ENCODE measurements at regions not wholly inside any gene's neighbourhood (a gene's known extent, or its start where the extent isn't known, plus 50 kb on each side); places are given as distances from the start of the nearest gene placed in this dataset.

DNA sequence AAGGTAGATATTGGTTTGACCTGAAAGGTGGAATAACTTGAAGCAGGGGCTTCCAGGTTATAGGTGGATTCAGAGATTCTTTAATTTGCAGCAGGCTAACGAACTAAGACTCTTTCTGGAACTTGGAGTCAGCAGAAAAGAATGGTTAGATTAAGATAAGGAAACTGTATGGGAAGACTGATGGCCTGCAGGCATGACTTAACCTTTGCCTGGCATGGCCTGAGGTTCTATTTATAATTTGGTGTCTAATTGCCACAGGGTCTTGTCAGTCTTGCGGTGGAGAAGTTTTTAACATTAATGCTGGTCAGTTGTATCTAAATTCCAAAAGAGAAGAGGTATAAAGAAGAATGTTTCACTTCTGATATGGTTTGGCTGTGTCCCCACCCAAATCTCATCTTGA is 110.3 kb upstream of the VCX3A start:
- H3K27ac ChIP-seq (ENCODE audit: control insufficient read depth, insufficient read depth, low read length): no peak overlapping the region

DNA sequence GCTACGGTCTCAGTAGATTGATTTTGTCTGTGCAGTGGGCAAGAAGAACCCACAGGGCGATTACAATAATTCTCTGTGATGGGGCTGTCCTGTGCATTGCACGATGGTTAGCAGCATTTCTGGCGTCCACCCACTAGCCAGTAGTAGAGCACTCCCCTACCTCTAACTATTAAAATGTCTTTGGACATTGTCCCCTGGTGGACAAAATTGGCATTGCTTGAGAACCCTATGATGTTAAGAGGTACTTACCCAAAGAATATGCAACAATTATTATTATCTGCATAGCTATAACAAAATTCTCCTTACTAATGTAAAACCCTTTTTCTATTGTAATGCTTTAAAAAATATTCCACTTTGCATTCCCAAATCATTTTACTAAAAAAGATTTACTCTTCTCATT is 109.5 kb upstream of the VCX3A start:
- H3K4me2 ChIP-seq (ENCODE audit: control insufficient read depth, extremely low read depth, insufficient read depth, low read depth, low read length): no peak overlapping the region
- H3K9me3 ChIP-seq (ENCODE audit: control insufficient read depth, low read depth, low read length): no peaks in the 10 kb centered on the region
- no peaks in the 10 kb centered on the region for H3K9me1 ChIP-seq (ENCODE audit: control insufficient read depth, extremely low read depth, insufficient read depth, low read length)
- TF ChIP-seq, protein P1, sequence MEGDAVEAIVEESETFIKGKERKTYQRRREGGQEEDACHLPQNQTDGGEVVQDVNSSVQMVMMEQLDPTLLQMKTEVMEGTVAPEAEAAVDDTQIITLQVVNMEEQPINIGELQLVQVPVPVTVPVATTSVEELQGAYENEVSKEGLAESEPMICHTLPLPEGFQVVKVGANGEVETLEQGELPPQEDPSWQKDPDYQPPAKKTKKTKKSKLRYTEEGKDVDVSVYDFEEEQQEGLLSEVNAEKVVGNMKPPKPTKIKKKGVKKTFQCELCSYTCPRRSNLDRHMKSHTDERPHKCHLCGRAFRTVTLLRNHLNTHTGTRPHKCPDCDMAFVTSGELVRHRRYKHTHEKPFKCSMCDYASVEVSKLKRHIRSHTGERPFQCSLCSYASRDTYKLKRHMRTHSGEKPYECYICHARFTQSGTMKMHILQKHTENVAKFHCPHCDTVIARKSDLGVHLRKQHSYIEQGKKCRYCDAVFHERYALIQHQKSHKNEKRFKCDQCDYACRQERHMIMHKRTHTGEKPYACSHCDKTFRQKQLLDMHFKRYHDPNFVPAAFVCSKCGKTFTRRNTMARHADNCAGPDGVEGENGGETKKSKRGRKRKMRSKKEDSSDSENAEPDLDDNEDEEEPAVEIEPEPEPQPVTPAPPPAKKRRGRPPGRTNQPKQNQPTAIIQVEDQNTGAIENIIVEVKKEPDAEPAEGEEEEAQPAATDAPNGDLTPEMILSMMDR (optimal IDR thresholded peaks at IDR 0.05 in 1 of 3, IDR thresholded peaks at IDR 0.05 in 1 of 3, conservative IDR thresholded peaks at IDR 0.05 in 1 of 3; ENCODE audit: extremely low read depth in 1 of 3, insufficient read depth in 2 of 3, low read length in 3 of 3): peak in 2 of 3 experiments; percentile 20 to 25
- no peak for TF ChIP-seq EZH2 (IDR thresholded peaks at IDR 0.05; ENCODE audit: low read length)
- no peak overlapping the region for H3K9ac ChIP-seq (ENCODE audit: control insufficient read depth, extremely low read depth, insufficient read depth, low read length)
- no peak overlapping the region for H3K4me3 ChIP-seq (ENCODE audit: control insufficient read depth in 2 of 3, extremely low read depth in 1 of 3, insufficient read depth in 2 of 3, low read depth in 1 of 3, low read length in 3 of 3)
- no peaks in the 10 kb centered on the region for H3K4me1 ChIP-seq (ENCODE audit: control insufficient read depth, extremely low read depth, insufficient read depth, low read length)
- no peak for FAIRE-seq
- DNase-seq (ENCODE audit: low read depth, low spot score): no peak
- no peaks in the 10 kb centered on the region for H3K36me3 ChIP-seq (ENCODE audit: control insufficient read depth in 2 of 2, extremely low read depth in 1 of 2, insufficient read depth in 2 of 2, low read length in 2 of 2)
- dilution Hi-C loops (cut with MboI; ENCODE audit: extremely low pct_ligation_motif_present, low sequenced_read_pairs): no loop called here
- no peaks in the 10 kb centered on the region for H3K79me2 ChIP-seq (ENCODE audit: control insufficient read depth, insufficient read depth, low read length)
- no peaks in the 10 kb centered on the region for H4K20me1 ChIP-seq (ENCODE audit: control insufficient read depth, extremely low read depth, insufficient read depth, low read length)
- H2AFZ ChIP-seq (ENCODE audit: control insufficient read depth, low read length): no peak overlapping the region
- H3K27me3 ChIP-seq (ENCODE audit: control insufficient read depth, extremely low read depth, insufficient read depth, low read length): no peaks in the 10 kb centered on the region
- no peak overlapping the region for H3K27ac ChIP-seq (ENCODE audit: control insufficient read depth, insufficient read depth, low read length)

More for the DNA sequence above, 110.3 kb upstream of the VCX3A start:
- Histone ChIP-seq H2AFZ (ENCODE audit: control insufficient read depth, low read length) (no peak overlapping the region), H3K4me3 (ENCODE audit: control insufficient read depth in 2 of 3, extremely low read depth in 1 of 3, insufficient read depth in 2 of 3, low read depth in 1 of 3, low read length in 3 of 3) (no peak overlapping the region), H3K9me3 (ENCODE audit: control insufficient read depth, low read depth, low read length) (no peaks in the 10 kb centered on the region), H4K20me1 (ENCODE audit: control insufficient read depth, extremely low read depth, insufficient read depth, low read length) (no peaks in the 10 kb centered on the region), H3K9me1 (ENCODE audit: control insufficient read depth, extremely low read depth, insufficient read depth, low read length) (no peaks in the 10 kb centered on the region), H3K4me2 (ENCODE audit: control insufficient read depth, extremely low read depth, insufficient read depth, low read depth, low read length) (no peak overlapping the region), H3K4me1 (ENCODE audit: control insufficient read depth, extremely low read depth, insufficient read depth, low read length) (no peaks in the 10 kb centered on the region), H3K79me2 (ENCODE audit: control insufficient read depth, insufficient read depth, low read length) (no peaks in the 10 kb centered on the region), H3K36me3 (ENCODE audit: control insufficient read depth in 2 of 2, extremely low read depth in 1 of 2, insufficient read depth in 2 of 2, low read length in 2 of 2) (no peaks in the 10 kb centered on the region), H3K9ac (ENCODE audit: control insufficient read depth, extremely low read depth, insufficient read depth, low read length) (no peak overlapping the region), H3K27me3 (ENCODE audit: control insufficient read depth, extremely low read depth, insufficient read depth, low read length) (no peaks in the 10 kb centered on the region)
- TF ChIP-seq, protein P1 (optimal IDR thresholded peaks at IDR 0.05 in 1 of 3, IDR thresholded peaks at IDR 0.05 in 1 of 3, conservative IDR thresholded peaks at IDR 0.05 in 1 of 3; ENCODE audit: extremely low read depth in 1 of 3, insufficient read depth in 2 of 3, low read length in 3 of 3): no peak
- DNase-seq (ENCODE audit: low read depth, low spot score): no peak
- dilution Hi-C loops (cut with MboI; ENCODE audit: extremely low pct_ligation_motif_present, low sequenced_read_pairs): no loop called here
- FAIRE-seq: no peak

Data from keratinocyte (primary cell).